Mesenchymal stem cell (in vitro differentiated cells and primary cell): ENCODE measurements at regions not wholly inside any gene's neighbourhood (a gene's known extent, or its start where the extent isn't known, plus 50 kb on each side); places are given as distances from the start of the nearest gene placed in this dataset.
A peak's percentile ranks its signal among the peaks of the same experiment; 100 is the strongest.

Experiments used
- DNase-seq: peaks from one replicate; pipeline ENCODE4 v3.0.0-alpha.2; 2013
- H2AFZ ChIP-seq: one replicate; pipeline ENCODE4 v1.6.1; 2013; ENCODE audit warnings: low read depth, mild to moderate bottlenecking, control low read depth, inconsistent platforms, low read length, moderate library complexity
- H2AK5ac ChIP-seq: 2 replicates; pipeline ENCODE4 v1.6.1; 2013; ENCODE audit warnings: low read length, moderate library complexity, mild to moderate bottlenecking, inconsistent platforms; ENCODE audit not compliant: severe bottlenecking
- H2BK120ac ChIP-seq: one replicate; pipeline ENCODE4 v1.6.1; 2013; ENCODE audit warnings: low read depth, mild to moderate bottlenecking, inconsistent platforms, low read length, moderate library complexity
- H2BK12ac ChIP-seq, 2 experiments: one replicate each; pipeline ENCODE4 v1.6.1; 2013; ENCODE audit warnings: inconsistent platforms in 2 of 2, low read length in 2 of 2, mild to moderate bottlenecking in 2 of 2, moderate library complexity in 2 of 2, control low read depth in 1 of 2
- H2BK15ac ChIP-seq: one replicate; pipeline ENCODE4 v1.6.1; 2013; ENCODE audit warnings: mild to moderate bottlenecking, low read depth, inconsistent platforms; ENCODE audit not compliant: poor library complexity, severe bottlenecking
- H2BK5ac ChIP-seq: 2 replicates; pipeline ENCODE4 v1.6.1; 2013; ENCODE audit warnings: low read depth, mild to moderate bottlenecking, low read length, control low read depth, inconsistent platforms; ENCODE audit not compliant: poor library complexity, severe bottlenecking
- H3K14ac ChIP-seq, 2 experiments: one replicate each; pipeline ENCODE4 v1.6.1; 2013; ENCODE audit warnings: inconsistent platforms in 2 of 2, low read length in 2 of 2, control low read depth in 1 of 2, mild to moderate bottlenecking in 1 of 2, moderate library complexity in 1 of 2
- H3K18ac ChIP-seq, 2 experiments: one replicate each; pipeline ENCODE4 v1.6.1; 2013; ENCODE audit warnings: inconsistent platforms in 2 of 2, low read length in 2 of 2, control low read depth in 1 of 2, low read depth in 1 of 2, mild to moderate bottlenecking in 1 of 2
- H3K23ac ChIP-seq, 2 experiments: one replicate each; pipeline ENCODE4 v1.6.1; 2013; ENCODE audit warnings: inconsistent platforms in 2 of 2, low read length in 2 of 2, mild to moderate bottlenecking in 2 of 2, moderate library complexity in 2 of 2, control low read depth in 1 of 2
- H3K27ac ChIP-seq: 2 replicates; pipeline ENCODE4 v1.5.1; 2013; ENCODE audit warnings: mild to moderate bottlenecking, moderate library complexity, low read length, control low read depth, inconsistent platforms; ENCODE audit not compliant: poor library complexity, severe bottlenecking
- H3K27me3 ChIP-seq, 2 experiments: 2 replicates each; pipeline versions ENCODE4 v1.6.1 to v1.7.0; 2013; ENCODE audit warnings: low read length in 2 of 2, mild to moderate bottlenecking in 2 of 2, moderate library complexity in 2 of 2, control low read depth in 1 of 2, inconsistent platforms in 1 of 2; ENCODE audit not compliant: control insufficient read depth in 1 of 2, insufficient read depth in 1 of 2
- H3K36me3 ChIP-seq, 2 experiments: 2 replicates each; pipeline versions ENCODE4 v1.6.1 to v1.7.0; 2013; ENCODE audit warnings: low read length in 2 of 2, control low read depth in 1 of 2, inconsistent platforms in 1 of 2, low read depth in 1 of 2, mild to moderate bottlenecking in 1 of 2; ENCODE audit not compliant: insufficient read depth in 2 of 2, control insufficient read depth in 1 of 2
- H3K4ac ChIP-seq, 2 experiments: one replicate each; pipeline ENCODE4 v1.6.1; 2013; ENCODE audit warnings: inconsistent platforms in 2 of 2, low read length in 2 of 2, mild to moderate bottlenecking in 2 of 2, moderate library complexity in 2 of 2, control low read depth in 1 of 2, low read depth in 1 of 2
- H3K4me1 ChIP-seq: 2 replicates; pipeline ENCODE4 v1.6.1; 2013; ENCODE audit warnings: low read depth, low read length, control low read depth; ENCODE audit not compliant: control insufficient read depth, insufficient read depth
- H3K4me2 ChIP-seq: 2 replicates; pipeline ENCODE4 v1.6.1; 2013; ENCODE audit warnings: low read length, mild to moderate bottlenecking, inconsistent platforms; ENCODE audit not compliant: poor library complexity, severe bottlenecking
- H3K4me3 ChIP-seq, 2 experiments: 2 replicates each; pipeline versions ENCODE4 v1.5.1 to v1.7.0; 2013; ENCODE audit warnings: low read length in 2 of 2, mild to moderate bottlenecking in 2 of 2, control low read depth in 1 of 2, low read depth in 1 of 2; ENCODE audit not compliant: insufficient read depth in 1 of 2
- H3K79me1 ChIP-seq: replicated peaks from 2 replicates; pipeline ENCODE4 v1.6.1; 2013; ENCODE audit warnings: mild to moderate bottlenecking, control low read depth, low read length, inconsistent platforms; ENCODE audit not compliant: poor library complexity, severe bottlenecking
- H3K9ac ChIP-seq: 2 replicates; pipeline ENCODE4 v1.7.0; 2013; ENCODE audit warnings: mild to moderate bottlenecking, low read length, moderate library complexity
- H3K9me3 ChIP-seq: 2 replicates; pipeline ENCODE4 v1.7.0; 2013; ENCODE audit warnings: mild to moderate bottlenecking, low read length; ENCODE audit not compliant: control insufficient read depth
- H4K8ac ChIP-seq: one replicate; pipeline ENCODE4 v1.6.1; 2013; ENCODE audit warnings: inconsistent platforms, mild to moderate bottlenecking, low read length, moderate library complexity
- H4K91ac ChIP-seq: one replicate; pipeline ENCODE4 v1.6.1; 2013; ENCODE audit warnings: mild to moderate bottlenecking, low read length, inconsistent platforms
- WGBS: methylation state at CpG from one replicate; pipeline ENCODE4 v1.1.7; 2013; ENCODE audit warnings: mixed read lengths; 5-methylcytosine and 5-hydroxymethylcytosine counted together

- H2AFZ ChIP-seq, result no peak overlapping the region
- no peak overlapping the region for H3K14ac ChIP-seq
- H3K27me3 ChIP-seq, result no peaks in the 10 kb centered on the region
- H2BK15ac ChIP-seq, result no peak overlapping the region
- H2AK5ac ChIP-seq, result no peak overlapping the region
- H4K8ac ChIP-seq, result no peak overlapping the region
- no peaks in the 10 kb centered on the region for H3K9me3 ChIP-seq
- H2BK5ac ChIP-seq, result no peak overlapping the region
- H3K4me1 ChIP-seq, result peaks cover 5% of the 10 kb centered on the region
- no peak overlapping the region for H2BK120ac ChIP-seq
- no peaks in the 10 kb centered on the region for H3K79me1 ChIP-seq
- no peak overlapping the region for H3K4me3 ChIP-seq
- H2BK12ac ChIP-seq, result no peak overlapping the region
- H3K23ac ChIP-seq, result no peak overlapping the region
- H3K27ac ChIP-seq, result no peak overlapping the region
- no peak overlapping the region for H3K4ac ChIP-seq
- H3K36me3 ChIP-seq, result no peaks in the 10 kb centered on the region
- H3K18ac ChIP-seq, result no peak overlapping the region
- WGBS, result 100% methylated on average over 1 of the region's 3 CpGs
- no peak overlapping the region for H4K91ac ChIP-seq
- no peak overlapping the region for H3K4me2 ChIP-seq
- no peak for DNase-seq
- no peak overlapping the region for H3K9ac ChIP-seq
Observed at GRCh38 chr18:10184776-10185175, 269.7 kb upstream of the APCDD1 start.

- H3K4me2 ChIP-seq, result no peak overlapping the region
- no peak overlapping the region for H3K9ac ChIP-seq
- H3K4ac ChIP-seq, result no peak overlapping the region
- H4K8ac ChIP-seq, result no peak overlapping the region
- no peak overlapping the region for H4K91ac ChIP-seq
- H2AFZ ChIP-seq, result no peak overlapping the region
- no peak overlapping the region for H2AK5ac ChIP-seq
- no peak overlapping the region for H3K4me3 ChIP-seq
- no peak overlapping the region for H2BK12ac ChIP-seq
- H3K27ac ChIP-seq, result no peak overlapping the region
- H3K4me1 ChIP-seq, result no peaks in the 10 kb centered on the region
- no peak overlapping the region for H3K18ac ChIP-seq
- H3K27me3 ChIP-seq, result no peaks in the 10 kb centered on the region
- no peak overlapping the region for H2BK120ac ChIP-seq
- H3K79me1 ChIP-seq, result no peaks in the 10 kb centered on the region
- no peak for DNase-seq
- H3K23ac ChIP-seq, result no peak overlapping the region
- no peak overlapping the region for H2BK5ac ChIP-seq
- H3K9me3 ChIP-seq, result no peaks in the 10 kb centered on the region
- 88% methylated on average over 10 of the region's 10 CpGs for WGBS
- no peak overlapping the region for H3K14ac ChIP-seq
- no peaks in the 10 kb centered on the region for H3K36me3 ChIP-seq
- no peak overlapping the region for H2BK15ac ChIP-seq
Observed at GRCh38 chr18:10188971-10189810, 265.2 kb upstream of the APCDD1 start.

- Histone ChIP-seq H3K27ac (no peak overlapping the region), H2BK12ac (no peak overlapping the region), H3K9ac (no peak overlapping the region), H3K27me3 (no peaks in the 10 kb centered on the region), H3K9me3 (no peaks in the 10 kb centered on the region), H3K36me3 (no peaks in the 10 kb centered on the region), H2AFZ (no peak overlapping the region), H3K14ac (no peak overlapping the region), H3K4me1 (no peaks in the 10 kb centered on the region), H3K4ac (no peak overlapping the region), H3K4me2 (no peak overlapping the region), H2AK5ac (no peak overlapping the region), H2BK5ac (no peak overlapping the region), H3K18ac (no peak overlapping the region), H3K4me3 (no peak overlapping the region), H3K23ac (no peak overlapping the region), H4K91ac (no peak overlapping the region), H4K8ac (no peak overlapping the region), H2BK120ac (no peak overlapping the region), H2BK15ac (no peak overlapping the region), H3K79me1 (no peaks in the 10 kb centered on the region)
- 64% methylated on average over 4 of the region's 4 CpGs for WGBS
- DNase-seq, result peak; percentile 45
Observed at GRCh38 chr18:10190564-10190963, 263.9 kb upstream of the APCDD1 start.

GRCh38 chr18:10193444-10193843 is 261.0 kb upstream of the APCDD1 start:
- 82% methylated on average over 3 of the region's 3 CpGs for WGBS

More at GRCh38 chr18:10193444-10193843, 261.0 kb upstream of the APCDD1 start:
- Histone ChIP-seq H3K4ac (no peak overlapping the region), H3K36me3 (no peaks in the 10 kb centered on the region), H3K79me1 (no peaks in the 10 kb centered on the region), H2BK12ac (no peak overlapping the region), H2AK5ac (no peak overlapping the region), H2BK5ac (no peak overlapping the region), H3K18ac (no peak overlapping the region), H3K23ac (no peak overlapping the region), H3K9me3 (no peaks in the 10 kb centered on the region), H3K27ac (no peak overlapping the region), H4K8ac (no peak overlapping the region), H3K14ac (no peak overlapping the region), H3K27me3 (no peaks in the 10 kb centered on the region), H4K91ac (no peak overlapping the region), H2AFZ (no peak overlapping the region), H3K4me3 (no peak overlapping the region), H3K4me1 (no peaks in the 10 kb centered on the region), H2BK15ac (no peak overlapping the region), H3K4me2 (no peak overlapping the region), H3K9ac (no peak overlapping the region), H2BK120ac (no peak overlapping the region)
- DNase-seq, result no peak
